ENCODE measurements at regions not wholly inside any gene's neighbourhood (a gene's known extent, or its start where the extent isn't known, plus 50 kb on each side); places are given as distances from the start of the nearest gene placed in this dataset.

DNA sequence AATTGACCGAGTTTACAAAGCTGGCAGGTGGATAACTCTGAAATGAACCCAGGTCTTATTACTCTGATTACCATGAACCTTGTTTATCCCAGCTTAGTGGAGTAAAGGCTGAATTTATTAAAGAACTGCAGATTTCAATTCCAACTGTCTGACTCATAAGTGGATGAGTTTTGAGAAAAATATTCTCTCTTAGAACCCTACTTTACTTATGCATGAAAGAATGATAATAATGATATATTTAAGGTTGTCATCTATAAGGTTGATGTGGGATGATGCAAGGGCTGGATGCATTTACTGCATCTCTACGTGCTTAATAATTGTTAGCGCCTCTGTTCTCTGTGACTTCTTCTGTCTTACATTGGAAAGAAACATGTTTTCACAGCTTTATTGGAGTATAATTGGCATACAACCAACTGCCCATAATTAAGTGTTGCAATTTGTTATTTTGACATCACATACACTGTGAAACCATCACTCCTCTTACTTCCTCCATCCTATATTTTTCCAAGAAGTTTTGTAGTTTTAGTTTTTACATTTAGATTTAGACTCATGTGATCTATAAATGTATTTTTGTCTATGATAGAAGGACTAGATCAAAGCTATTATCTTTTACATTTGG lies 771.2 kb upstream of the ARRDC4 start:
- Histone ChIP-seq H3K9me3 (ENCODE audit: insufficient read depth, low read length) (no peaks in the 10 kb centered on the region), H3K36me3 (ENCODE audit: insufficient read depth, insufficient read length, low read length) (no peaks in the 10 kb centered on the region), H3K27me3 (ENCODE audit: insufficient read depth, insufficient read length) (no peaks in the 10 kb centered on the region), H3K4me3 (ENCODE audit: insufficient read length, low read depth) (no peak overlapping the region), H3K9ac (ENCODE audit: insufficient read length, low read depth) (no peak overlapping the region), H3K4me1 (ENCODE audit: insufficient read depth, insufficient read length) (no peaks in the 10 kb centered on the region)
- no peak for DNase-seq (ENCODE audit: low read depth, low spot score)
- TF ChIP-seq SUZ12 (IDR thresholded peaks at IDR 0.05; ENCODE audit: extremely low read depth, insufficient read depth, insufficient read length): no peak
- TF ChIP-seq YY1 (IDR thresholded peaks at IDR 0.05; ENCODE audit: insufficient read depth, insufficient read length): no peak
- TF ChIP-seq ZNF274 (IDR thresholded peaks at IDR 0.05; ENCODE audit: low read depth, low read length): no peak

DNA sequence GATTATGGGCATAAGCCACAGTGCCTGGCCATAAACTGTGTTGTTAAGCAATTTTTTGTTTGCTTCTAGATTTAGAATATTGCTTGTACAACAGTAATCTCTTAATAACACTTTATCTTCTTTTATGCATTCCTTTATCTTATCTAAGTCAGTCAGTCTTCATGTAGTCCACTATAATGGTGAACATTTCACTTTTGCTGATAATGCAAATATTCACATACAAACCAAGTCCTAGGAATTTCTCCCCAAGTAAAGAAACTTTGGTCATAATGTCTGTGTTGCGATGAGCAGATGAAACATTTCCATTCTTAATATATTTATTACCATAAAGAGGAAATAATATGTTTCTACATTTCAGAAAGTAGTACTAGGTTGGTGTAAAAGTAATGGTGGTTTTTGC lies 765.8 kb upstream of the ARRDC4 start:
- Histone ChIP-seq H3K4me1 (ENCODE audit: insufficient read depth, insufficient read length) (no peaks in the 10 kb centered on the region), H3K9me3 (ENCODE audit: insufficient read depth, low read length) (no peaks in the 10 kb centered on the region), H3K27me3 (ENCODE audit: insufficient read depth, insufficient read length) (no peaks in the 10 kb centered on the region), H3K4me3 (ENCODE audit: insufficient read length, low read depth) (no peak overlapping the region), H3K9ac (ENCODE audit: insufficient read length, low read depth) (no peak overlapping the region), H3K36me3 (ENCODE audit: insufficient read depth, insufficient read length, low read length) (no peaks in the 10 kb centered on the region)
- no peak for DNase-seq (ENCODE audit: low read depth, low spot score)
- TF ChIP-seq SUZ12 (IDR thresholded peaks at IDR 0.05; ENCODE audit: extremely low read depth, insufficient read depth, insufficient read length): no peak
- TF ChIP-seq ZNF274 (IDR thresholded peaks at IDR 0.05; ENCODE audit: low read depth, low read length): no peak
- TF ChIP-seq YY1 (IDR thresholded peaks at IDR 0.05; ENCODE audit: insufficient read depth, insufficient read length): no peak

DNA sequence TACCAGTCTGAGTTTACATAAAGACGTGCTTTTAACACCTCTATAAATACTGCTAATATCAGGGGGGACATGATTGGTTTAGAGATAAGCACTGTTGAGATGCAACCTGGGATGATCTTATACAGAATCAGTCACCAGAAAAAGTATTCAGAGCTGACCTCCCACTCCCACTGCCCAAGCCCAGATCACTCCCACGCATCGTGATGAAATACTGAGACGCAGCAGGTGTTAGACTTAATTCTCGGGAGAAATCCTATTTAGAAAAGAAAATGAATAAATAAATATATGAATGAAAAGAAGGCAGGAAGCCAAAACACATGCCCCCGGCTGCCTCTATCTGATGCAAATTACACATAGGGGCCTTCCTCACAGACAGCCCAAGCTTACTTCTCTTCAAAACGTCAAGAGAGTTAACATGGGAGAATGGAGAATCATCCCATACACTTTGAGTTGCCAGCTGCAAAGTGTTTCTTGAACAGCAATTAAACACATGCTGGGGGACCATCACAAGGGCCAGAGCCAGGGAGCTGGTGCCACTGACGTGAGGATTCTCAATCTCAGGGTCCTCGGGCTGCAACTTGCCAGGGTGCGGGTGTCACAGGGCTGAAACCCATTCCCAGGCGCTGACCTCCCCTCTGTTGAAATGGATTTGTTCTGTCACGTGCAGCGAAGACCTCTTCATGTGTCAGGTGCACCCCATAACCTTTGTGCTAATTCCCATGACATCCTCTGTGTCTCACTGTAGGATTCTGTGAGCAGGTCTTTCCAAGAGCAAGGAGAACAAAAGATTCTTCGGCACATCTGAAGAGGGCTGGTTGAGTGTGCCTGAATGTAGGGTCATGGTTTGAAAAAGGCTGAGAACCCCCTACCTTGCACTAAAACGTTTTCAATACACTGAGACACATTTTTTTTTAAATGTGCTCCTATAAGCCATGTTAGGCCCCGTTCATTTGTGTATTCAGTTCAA lies 764.2 kb upstream of the ARRDC4 start:
- no peak for DNase-seq (ENCODE audit: low read depth, low spot score)
- no peak for TF ChIP-seq YY1 (IDR thresholded peaks at IDR 0.05; ENCODE audit: insufficient read depth, insufficient read length)
- no peak for TF ChIP-seq ZNF274 (IDR thresholded peaks at IDR 0.05; ENCODE audit: low read depth, low read length)
- no peak for TF ChIP-seq SUZ12 (IDR thresholded peaks at IDR 0.05; ENCODE audit: extremely low read depth, insufficient read depth, insufficient read length)
- Histone ChIP-seq H3K36me3 (ENCODE audit: insufficient read depth, insufficient read length, low read length) (no peaks in the 10 kb centered on the region), H3K4me1 (ENCODE audit: insufficient read depth, insufficient read length) (no peaks in the 10 kb centered on the region), H3K4me3 (ENCODE audit: insufficient read length, low read depth) (no peak overlapping the region), H3K9ac (ENCODE audit: insufficient read length, low read depth) (no peak overlapping the region), H3K27me3 (ENCODE audit: insufficient read depth, insufficient read length) (no peaks in the 10 kb centered on the region), H3K9me3 (ENCODE audit: insufficient read depth, low read length) (no peaks in the 10 kb centered on the region)

DNA sequence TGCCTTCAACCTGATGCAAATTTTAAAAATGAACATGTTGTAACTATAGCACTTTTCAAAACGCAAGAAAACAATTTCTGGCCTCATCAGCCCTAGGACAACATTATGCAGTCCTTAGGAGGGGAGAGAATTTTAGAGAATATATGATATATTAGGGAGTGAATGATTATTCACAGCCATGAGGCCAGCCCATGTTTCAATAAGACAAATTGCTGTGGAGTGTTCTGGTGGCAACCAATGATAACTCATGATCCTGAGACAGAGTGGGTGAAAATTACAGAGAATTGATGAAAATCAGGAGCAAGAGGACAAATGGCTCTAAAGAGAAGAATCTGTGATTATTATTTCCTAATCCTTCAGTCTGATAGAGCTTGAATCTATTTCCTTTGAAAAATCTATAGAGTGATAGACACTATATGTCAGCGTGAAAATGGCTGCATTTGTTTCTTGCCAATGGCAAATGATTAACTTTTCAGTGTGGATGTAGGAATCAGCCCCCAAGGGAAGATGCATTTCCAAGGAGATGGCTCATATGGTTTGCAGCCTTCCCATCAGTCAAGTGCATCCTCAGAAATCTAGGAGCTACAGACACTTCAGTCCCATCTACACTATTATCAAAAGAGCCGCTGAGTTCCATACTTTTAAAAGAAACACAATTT lies 761.0 kb upstream of the ARRDC4 start:
- TF ChIP-seq YY1 (IDR thresholded peaks at IDR 0.05; ENCODE audit: insufficient read depth, insufficient read length) (no peak), SUZ12 (IDR thresholded peaks at IDR 0.05; ENCODE audit: extremely low read depth, insufficient read depth, insufficient read length) (no peak), ZNF274 (IDR thresholded peaks at IDR 0.05; ENCODE audit: low read depth, low read length) (no peak)
- H3K9ac ChIP-seq (ENCODE audit: insufficient read length, low read depth): no peak overlapping the region
- H3K36me3 ChIP-seq (ENCODE audit: insufficient read depth, insufficient read length, low read length): no peaks in the 10 kb centered on the region
- H3K4me1 ChIP-seq (ENCODE audit: insufficient read depth, insufficient read length): no peaks in the 10 kb centered on the region
- DNase-seq (ENCODE audit: low read depth, low spot score): no peak
- no peaks in the 10 kb centered on the region for H3K9me3 ChIP-seq (ENCODE audit: insufficient read depth, low read length)
- no peaks in the 10 kb centered on the region for H3K27me3 ChIP-seq (ENCODE audit: insufficient read depth, insufficient read length)
- no peak overlapping the region for H3K4me3 ChIP-seq (ENCODE audit: insufficient read length, low read depth)

DNA sequence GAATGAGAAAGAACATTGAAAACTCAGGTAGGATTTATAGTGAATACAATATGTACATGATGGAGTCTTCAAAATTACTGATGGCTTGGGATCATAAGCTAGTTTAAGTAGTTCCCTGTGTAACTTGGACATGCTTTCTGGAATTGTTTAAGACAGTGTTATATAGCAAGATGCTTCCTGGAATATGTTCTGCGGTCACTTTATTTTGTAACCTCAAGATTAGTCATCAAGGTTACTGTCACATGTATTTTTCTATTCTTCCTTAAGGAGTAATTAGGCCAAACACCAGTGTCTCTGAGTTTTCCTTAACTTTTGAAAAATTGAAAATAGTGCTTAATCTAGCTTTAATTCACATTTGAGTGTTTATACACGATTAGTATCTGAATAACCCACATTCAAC lies 760.3 kb upstream of the ARRDC4 start:
- no peak overlapping the region for H3K4me3 ChIP-seq (ENCODE audit: insufficient read length, low read depth)
- no peaks in the 10 kb centered on the region for H3K36me3 ChIP-seq (ENCODE audit: insufficient read depth, insufficient read length, low read length)
- TF ChIP-seq SUZ12 (IDR thresholded peaks at IDR 0.05; ENCODE audit: extremely low read depth, insufficient read depth, insufficient read length) (no peak), ZNF274 (IDR thresholded peaks at IDR 0.05; ENCODE audit: low read depth, low read length) (no peak), YY1 (IDR thresholded peaks at IDR 0.05; ENCODE audit: insufficient read depth, insufficient read length) (no peak)
- no peaks in the 10 kb centered on the region for H3K27me3 ChIP-seq (ENCODE audit: insufficient read depth, insufficient read length)
- DNase-seq (ENCODE audit: low read depth, low spot score): no peak
- H3K9ac ChIP-seq (ENCODE audit: insufficient read length, low read depth): no peak overlapping the region
- no peaks in the 10 kb centered on the region for H3K4me1 ChIP-seq (ENCODE audit: insufficient read depth, insufficient read length)
- H3K9me3 ChIP-seq (ENCODE audit: insufficient read depth, low read length): no peaks in the 10 kb centered on the region

DNA sequence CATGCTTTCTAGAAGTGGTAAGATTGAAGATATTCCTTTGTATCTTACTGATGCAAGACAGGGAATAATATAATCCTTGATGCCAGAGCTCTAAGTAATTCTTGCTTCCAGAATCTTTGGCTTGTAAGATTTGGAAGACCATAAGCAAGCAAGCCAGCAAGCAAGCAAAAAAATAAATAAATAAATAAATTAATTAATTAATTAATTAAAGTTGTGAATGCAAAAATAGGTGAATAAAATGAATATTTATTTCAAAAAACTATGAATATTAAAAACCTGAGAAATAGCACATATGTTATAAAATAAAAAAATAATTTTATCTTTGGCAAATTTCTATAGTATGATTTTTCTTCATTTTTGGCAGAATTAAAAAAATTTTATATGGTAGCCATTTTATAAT lies 750.2 kb upstream of the ARRDC4 start:
- no peaks in the 10 kb centered on the region for H3K9me3 ChIP-seq (ENCODE audit: insufficient read depth, low read length)
- no peaks in the 10 kb centered on the region for H3K27me3 ChIP-seq (ENCODE audit: insufficient read depth, insufficient read length)
- no peak for DNase-seq (ENCODE audit: low read depth, low spot score)
- H3K4me3 ChIP-seq (ENCODE audit: insufficient read length, low read depth): no peak overlapping the region
- no peaks in the 10 kb centered on the region for H3K36me3 ChIP-seq (ENCODE audit: insufficient read depth, insufficient read length, low read length)
- TF ChIP-seq YY1 (IDR thresholded peaks at IDR 0.05; ENCODE audit: insufficient read depth, insufficient read length): no peak
- no peak for TF ChIP-seq SUZ12 (IDR thresholded peaks at IDR 0.05; ENCODE audit: extremely low read depth, insufficient read depth, insufficient read length)
- TF ChIP-seq ZNF274 (IDR thresholded peaks at IDR 0.05; ENCODE audit: low read depth, low read length): no peak
- H3K9ac ChIP-seq (ENCODE audit: insufficient read length, low read depth): no peak overlapping the region
- H3K4me1 ChIP-seq (ENCODE audit: insufficient read depth, insufficient read length): no peaks in the 10 kb centered on the region

DNA sequence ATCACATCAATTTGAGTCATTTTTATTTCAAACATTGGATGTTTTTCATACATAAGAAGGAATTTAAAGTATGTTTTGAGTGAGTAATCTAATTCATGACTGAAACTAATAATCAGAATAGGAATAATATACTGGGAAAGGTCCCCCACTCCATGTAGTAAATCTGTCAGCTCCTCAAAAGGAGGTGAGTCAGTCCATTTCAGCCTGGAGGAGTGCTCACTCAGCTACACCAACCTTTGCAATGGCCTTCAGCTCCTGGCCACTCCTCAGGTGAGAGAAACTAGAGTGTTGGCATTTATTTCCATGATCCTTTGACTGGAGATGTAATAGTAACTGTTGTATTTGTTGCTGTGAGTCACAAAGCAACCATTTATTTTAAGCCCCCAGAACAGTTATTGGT lies 744.9 kb upstream of the ARRDC4 start:
- H3K27me3 ChIP-seq (ENCODE audit: insufficient read depth, insufficient read length): no peaks in the 10 kb centered on the region

More for the DNA sequence above, 744.9 kb upstream of the ARRDC4 start:
- H3K4me3 ChIP-seq (ENCODE audit: insufficient read length, low read depth): no peak overlapping the region
- no peaks in the 10 kb centered on the region for H3K9me3 ChIP-seq (ENCODE audit: insufficient read depth, low read length)
- TF ChIP-seq SUZ12 (IDR thresholded peaks at IDR 0.05; ENCODE audit: extremely low read depth, insufficient read depth, insufficient read length): no peak
- no peak for TF ChIP-seq ZNF274 (IDR thresholded peaks at IDR 0.05; ENCODE audit: low read depth, low read length)
- TF ChIP-seq YY1 (IDR thresholded peaks at IDR 0.05; ENCODE audit: insufficient read depth, insufficient read length): no peak
- H3K9ac ChIP-seq (ENCODE audit: insufficient read length, low read depth): no peak overlapping the region
- DNase-seq (ENCODE audit: low read depth, low spot score): no peak
- no peaks in the 10 kb centered on the region for H3K4me1 ChIP-seq (ENCODE audit: insufficient read depth, insufficient read length)
- no peaks in the 10 kb centered on the region for H3K36me3 ChIP-seq (ENCODE audit: insufficient read depth, insufficient read length, low read length)
